RCC 7860 (cell line): ENCODE measurements at regions not wholly inside any gene's neighbourhood (a gene's known extent, or its start where the extent isn't known, plus 50 kb on each side); places are given as distances from the start of the nearest gene placed in this dataset.

Source experiments
- DNase-seq: peaks from one replicate; pipeline ENCODE4 v3.0.0-alpha.2; 2015; ENCODE audit warnings: low spot score
- FAIRE-seq: peaks from 2 replicates; lab custom pipeline; 2012; peaks lifted over from hg19 to GRCh38; lab: Jason Lieb, UNC

DNA sequence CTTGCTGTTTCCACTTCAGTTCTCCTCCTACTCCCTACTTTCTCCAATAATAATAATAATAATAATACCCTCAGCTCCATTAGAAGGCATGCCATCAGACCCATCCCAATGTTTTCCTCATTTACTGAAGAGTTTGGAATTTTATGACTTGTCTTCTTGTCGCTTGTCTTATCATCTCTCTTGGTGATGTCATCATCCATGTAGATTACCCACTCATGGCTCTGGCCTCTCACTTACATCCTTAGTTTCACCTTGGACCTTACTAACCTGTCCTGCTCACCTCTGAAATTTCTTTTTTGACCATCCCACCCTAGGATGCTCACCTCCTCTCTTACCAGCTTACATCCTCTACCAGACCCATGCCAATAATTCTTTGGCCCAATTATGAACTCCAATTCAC, 329.3 kb downstream of the ACTL7B start:
- DNase-seq (no peak), FAIRE-seq (no peak)

DNA sequence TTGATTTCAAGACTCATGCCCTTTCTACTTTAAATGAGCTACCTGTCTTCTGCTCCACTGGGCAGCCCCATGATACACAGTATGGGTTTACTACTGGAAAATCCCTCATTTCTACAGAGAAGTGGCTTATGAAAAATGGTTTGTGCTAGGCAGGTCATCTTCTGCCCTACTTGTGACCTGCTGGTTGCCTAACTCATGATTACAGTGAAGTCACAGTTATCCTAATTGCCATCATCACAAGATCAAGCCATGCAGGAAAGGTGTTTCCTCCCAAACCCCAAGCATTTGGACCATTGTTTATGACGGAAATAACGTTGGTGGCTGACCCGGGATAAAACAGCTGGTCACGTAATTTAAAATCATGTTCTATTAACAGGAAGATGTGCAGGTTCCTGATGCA, 330.6 kb downstream of the ACTL7B start:
- DNase-seq (no peak), FAIRE-seq (no peak)

DNA sequence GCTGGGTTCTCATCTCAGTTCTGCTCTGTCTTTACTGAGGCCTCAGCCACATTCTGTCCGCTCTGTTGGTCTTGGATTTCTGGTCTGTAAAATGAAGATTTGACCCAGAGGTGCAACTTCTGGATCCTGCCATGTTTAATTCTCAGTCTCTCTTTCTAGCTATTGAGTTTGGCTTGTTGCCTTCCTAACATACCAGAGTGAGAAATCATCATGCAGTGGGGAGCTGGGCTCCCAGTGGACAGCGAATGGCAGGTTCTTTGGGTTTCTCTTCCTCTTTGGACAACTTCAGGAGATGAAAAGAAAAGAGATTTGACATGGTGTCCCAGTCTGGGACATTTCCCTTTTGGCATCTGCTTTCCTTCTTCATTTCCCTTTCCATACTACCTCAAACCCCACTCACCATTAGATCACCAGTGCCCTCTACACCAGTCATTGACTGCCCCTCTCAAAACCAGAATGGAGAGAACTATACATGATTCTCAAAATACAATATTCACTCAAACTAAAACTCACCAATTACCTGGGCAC, 334.7 kb downstream of the ACTL7B start:
- no peak for FAIRE-seq
- no peak for DNase-seq

DNA sequence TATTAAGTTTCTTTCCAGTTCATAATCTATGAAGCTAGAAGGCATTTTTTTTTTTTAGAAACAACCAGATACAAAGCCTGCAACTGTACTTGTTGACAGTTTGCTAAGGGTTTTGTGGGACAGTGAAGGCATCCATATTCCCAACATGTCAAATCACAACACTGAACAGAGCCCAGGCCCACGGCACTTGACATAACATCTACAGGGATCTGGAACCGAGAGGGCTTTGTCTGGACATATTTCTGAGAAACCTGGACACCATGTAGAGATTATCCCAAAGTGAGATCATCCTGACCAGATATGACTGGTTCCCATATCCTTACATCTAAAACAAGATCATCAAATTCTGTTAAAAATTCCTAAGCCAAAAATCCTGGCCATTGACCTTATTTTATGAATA, 336.3 kb downstream of the ACTL7B start:
- no peak for FAIRE-seq

DNA sequence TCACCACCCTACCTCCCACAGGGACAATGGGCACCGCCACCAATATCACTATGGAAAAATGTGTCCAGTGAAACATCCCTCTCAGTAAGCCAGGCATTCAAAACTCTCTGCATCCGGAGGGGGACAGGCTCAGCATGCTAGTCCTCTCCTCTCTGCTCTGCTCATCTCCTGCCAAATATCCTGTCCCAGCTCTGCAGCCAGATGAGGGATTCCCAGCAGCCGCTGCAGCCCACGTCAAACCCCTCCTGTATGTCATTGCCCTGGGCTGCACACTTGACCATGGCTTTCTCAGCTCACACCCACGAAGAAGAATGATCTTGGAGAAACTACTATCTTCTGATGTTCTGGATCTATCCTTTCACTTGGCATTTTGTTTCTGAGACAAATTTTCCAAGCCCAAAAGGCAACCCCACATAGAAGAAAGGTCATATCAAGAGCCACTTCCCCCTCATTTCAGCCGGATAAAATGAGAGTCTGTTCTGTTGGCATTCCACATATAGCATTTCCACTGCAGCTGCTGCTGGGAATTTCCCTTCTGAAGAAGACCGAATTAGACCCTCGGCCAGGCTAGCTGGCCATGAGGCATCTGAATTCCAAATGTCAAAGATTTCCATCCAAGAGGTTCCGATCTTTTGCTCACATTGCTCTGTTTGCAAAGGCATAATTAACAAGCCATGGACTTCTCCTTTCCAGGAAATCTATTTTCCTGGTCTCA, 338.0 kb downstream of the ACTL7B start:
- DNase-seq (no peak), FAIRE-seq (no peak)

More for the DNA sequence above, 336.3 kb downstream of the ACTL7B start:
- no peak for DNase-seq

DNA sequence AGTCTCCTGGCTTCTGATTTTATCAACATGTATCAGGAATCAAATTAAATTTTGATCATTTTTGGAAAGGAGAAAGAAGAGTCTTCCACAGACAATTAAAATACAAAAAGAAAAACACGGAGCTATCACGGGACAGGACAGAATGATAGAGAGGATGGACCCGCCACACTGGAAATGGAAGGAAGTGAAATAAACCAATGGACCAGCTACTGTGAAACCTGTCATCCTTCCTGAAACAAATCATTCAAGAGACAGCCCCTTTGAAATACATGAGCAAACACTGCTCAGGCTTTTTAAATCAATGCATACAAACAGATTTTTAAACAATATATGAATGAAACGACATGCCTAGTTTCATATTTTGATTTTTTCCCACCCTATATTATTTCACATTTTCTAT, 339.4 kb downstream of the ACTL7B start:
- DNase-seq, result no peak
- FAIRE-seq, result no peak

DNA sequence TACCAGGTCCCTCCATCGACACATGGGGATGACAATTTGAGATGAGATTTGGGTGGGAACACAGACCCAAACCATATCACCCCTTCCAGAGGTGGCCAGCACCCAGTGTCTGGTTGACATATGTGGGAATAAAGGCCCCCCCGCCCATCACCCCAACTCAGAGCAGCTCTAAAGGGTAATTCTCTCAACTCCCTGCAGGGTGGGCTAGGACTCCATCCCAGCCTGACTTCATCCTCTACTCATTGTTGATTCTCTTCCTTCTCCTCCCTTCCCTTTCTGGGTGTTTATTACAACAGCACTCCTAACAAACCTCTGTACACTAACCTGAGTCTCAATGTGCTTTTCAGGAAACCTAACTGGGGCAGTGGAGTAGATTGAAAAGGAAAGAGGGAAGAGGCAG, 339.9 kb downstream of the ACTL7B start:
- no peak for FAIRE-seq
- DNase-seq, result no peak

DNA sequence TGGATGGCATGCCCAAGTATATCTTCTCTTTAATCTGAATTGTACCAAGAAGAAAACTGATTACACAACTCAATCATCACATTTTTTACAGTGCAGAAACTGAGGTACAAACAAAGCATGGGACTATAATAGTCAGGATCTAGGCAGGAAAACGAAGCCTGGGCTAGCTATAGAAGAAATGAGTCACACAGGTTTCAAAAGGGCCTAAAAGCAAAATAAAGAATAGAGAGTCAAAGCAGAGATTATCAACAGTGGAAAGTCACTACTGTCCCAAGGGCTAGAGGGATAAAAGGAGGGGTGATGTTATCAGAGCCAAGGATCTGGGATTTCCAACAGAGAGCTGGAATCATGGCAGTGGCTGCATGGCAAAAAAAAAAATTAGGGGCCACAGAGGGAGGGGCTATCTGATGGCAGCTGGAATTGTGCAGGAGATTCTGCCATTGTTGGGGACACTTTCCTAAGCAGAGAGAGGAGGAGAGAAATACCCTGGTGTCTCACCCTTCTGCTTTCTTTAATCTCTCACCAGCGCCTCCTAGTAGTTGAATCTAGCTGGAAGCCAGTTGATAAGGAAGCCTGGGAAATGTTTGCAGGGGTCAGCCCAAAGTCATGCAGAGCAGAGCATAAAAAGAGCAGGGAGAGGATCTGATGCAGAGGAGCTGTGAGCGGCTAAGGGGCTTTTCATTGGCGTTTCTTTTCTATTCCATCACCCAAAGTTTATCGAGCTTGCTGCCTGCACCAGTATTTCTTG, 343.2 kb downstream of the ACTL7B start:
- no peak for DNase-seq
- no peak for FAIRE-seq

DNA sequence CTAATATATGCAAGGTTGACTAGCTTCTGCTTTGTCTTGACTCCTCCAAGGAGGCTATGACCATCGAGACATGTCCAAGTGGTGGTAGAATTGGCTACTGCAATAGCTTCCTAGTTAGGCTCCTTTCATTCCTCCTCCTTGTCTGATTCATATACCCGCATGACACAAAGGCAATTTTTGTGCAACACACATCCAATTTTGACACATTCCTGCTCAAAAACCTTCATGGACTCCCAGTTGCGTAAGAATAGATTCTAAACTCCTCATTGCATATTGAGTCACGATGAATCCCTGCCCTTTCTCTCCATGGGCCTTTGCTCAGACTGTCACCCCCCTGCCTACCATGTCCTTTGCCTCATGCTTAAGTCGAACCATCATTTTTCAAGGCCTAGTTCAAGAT, 344.5 kb downstream of the ACTL7B start:
- no peak for FAIRE-seq
- DNase-seq, result no peak

DNA sequence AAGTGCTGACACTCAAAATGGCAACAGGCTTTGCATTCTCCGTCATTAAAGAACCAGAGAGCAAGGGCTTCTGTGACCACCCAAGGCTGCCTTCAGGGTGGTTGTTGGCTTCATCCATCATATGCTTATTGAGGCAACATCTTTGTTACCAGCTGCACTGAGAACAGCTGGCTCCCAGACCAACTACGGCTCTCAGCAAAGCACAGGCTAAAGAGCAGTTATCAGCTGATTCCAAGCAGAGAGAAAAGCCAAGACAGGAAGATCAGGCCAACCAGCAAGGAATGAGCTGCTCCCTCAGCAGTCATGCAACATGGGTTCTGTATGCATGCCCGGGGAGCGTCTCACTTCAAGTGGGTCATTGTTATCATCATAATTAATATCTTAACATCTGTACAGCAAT, 358.9 kb downstream of the ACTL7B start:
- no peak for FAIRE-seq

DNA sequence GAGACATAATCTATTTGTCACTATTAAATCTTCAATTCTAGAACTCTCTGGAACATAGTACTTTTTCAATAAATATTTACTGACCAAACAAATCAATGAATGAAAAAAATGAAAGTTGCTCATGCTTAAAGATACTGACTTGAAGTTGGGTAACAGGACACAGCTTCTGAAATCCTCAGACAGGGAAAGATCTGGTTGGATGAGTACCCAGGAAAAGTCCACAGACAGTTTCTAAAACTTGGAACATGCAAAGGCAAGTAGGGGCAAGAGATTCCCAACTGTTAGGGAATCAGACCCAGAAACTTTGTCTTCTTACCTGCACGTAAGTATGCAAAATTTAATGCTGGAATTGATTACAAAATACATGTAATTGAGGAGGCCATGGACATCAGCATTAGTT, 366.2 kb downstream of the ACTL7B start:
- DNase-seq (no peak), FAIRE-seq (no peak)

More for the DNA sequence above, 358.9 kb downstream of the ACTL7B start:
- no peak for DNase-seq

DNA sequence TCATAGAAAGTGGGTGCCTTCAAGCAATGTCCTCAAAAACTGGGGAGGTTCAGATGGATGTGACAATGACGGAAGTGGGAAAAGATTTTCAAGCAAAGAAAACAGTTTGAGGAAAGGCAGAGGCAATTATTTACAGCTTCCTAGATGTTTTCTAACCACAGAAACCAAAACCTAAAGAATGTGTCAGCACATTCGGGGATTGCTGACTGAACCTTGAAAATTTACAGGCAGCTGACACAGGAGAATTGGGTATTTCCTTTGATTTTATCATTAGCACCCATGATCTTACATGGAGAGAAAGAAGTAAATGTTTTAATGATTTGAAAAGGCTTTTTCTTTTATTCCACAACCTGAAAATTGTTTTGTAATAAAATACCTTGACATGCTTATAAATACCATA, 369.0 kb downstream of the ACTL7B start:
- DNase-seq (peak; percentile 33), FAIRE-seq (peak; percentile 89)

DNA sequence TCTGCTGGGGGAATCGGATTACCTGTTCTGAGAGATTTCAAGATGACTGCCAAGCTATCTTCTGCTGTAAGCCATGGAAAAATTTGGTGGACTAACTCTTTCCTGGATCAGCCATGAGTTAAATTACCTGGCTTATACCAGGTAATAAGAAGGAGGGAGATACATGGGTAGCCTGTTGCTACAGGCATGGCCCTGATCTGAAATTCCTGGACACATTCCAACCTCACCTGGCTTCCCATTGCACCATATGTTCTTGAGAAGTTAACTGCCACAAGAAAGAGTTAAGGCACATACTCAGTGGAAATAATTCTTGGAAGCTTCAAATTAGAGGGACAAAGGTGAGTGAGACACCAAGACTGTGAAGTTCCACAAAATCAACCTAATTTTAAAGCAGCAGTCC, 371.3 kb downstream of the ACTL7B start:
- no peak for DNase-seq
- no peak for FAIRE-seq

DNA sequence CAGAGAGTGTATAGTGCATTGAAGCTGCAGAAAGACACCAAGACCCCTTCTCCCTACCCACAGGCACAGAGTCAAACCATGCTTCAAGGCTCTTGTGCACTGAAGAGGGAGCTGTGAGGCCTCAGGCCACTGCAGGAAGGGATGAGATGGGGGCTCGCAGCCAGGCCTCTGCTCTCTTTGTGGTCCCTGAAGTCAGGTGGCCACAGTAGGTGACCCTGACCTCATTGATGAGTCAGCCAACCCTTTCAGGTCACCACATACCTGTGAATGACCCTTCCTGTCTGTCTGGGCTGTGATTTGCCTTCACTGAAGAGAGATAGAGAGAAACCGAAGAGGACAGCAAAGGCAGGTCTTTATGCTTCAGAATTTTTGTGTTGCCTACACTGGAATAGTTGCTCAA, 372.1 kb downstream of the ACTL7B start:
- FAIRE-seq, result no peak
- no peak for DNase-seq

DNA sequence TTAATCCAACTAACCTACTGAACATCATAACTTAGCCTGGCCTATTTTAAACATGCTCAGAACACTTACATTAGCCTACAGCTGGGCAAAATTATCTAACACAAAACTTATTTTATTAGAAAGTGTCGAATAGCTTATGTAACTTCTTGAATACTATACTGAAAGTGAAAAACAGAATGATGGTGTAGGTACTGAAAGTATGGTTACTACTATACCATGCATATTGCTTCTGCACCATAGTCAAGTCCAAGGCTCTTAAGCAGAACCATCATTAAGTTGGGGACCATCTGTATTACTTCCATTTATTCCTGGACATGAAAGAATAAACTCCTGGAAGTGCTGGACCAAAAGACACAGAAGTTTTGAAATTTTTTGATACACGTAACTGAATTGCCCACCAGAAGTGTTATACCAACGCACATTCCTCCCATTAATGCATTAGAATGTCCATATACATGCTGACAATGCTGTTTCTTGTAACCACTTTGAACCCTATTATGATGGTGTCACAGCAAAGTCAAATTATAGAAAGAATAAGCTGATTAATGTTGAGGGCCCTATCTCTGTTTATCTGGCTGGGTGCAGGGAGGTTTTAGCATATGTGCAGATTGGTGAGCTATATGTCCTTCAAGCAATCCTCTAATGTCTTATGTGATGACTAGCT, 375.7 kb downstream of the ACTL7B start:
- DNase-seq (no peak), FAIRE-seq (no peak)

DNA sequence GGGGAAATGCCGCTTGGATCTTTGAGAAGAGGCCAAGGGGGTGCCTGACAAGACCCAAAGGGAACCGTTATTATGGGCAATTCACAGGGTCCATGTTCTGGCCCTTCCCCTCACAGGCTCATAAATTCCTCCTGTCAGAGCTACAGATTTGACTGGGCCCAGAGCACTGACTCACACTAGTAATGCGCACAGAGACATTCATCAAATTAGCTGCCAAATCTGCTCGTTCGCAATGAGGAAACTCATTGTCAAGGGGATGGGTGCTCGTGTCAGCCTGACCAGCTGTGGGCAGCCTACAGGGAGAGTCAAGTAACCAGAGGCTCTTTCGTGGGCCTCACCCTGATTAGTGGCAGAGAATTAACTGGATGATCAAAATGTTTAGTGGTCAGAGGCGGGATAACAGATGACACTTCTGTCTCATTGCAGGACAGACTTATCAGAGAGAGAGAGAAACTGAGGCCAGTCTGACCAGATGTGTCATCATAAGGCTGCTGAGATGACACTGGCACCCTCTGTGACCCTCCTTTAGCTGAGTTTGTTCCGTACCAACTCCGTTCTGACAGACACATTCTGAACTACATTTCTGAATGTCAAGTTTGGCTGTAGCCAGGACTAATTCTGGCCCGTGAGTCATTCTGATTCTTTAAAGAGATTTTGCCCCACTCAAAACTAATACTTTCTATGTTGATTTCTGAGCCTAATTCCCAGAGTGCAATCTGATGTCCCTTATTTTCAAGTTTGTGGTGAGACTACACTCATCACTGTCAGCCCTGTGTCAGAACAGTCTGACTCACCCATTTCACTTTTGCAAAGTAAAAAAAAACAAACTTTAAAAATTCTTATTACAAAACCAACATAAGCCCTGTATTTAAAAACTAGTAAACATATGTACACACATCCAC, 377.1 kb downstream of the ACTL7B start:
- DNase-seq (peak; percentile 76), FAIRE-seq (peak; percentile 89)

DNA sequence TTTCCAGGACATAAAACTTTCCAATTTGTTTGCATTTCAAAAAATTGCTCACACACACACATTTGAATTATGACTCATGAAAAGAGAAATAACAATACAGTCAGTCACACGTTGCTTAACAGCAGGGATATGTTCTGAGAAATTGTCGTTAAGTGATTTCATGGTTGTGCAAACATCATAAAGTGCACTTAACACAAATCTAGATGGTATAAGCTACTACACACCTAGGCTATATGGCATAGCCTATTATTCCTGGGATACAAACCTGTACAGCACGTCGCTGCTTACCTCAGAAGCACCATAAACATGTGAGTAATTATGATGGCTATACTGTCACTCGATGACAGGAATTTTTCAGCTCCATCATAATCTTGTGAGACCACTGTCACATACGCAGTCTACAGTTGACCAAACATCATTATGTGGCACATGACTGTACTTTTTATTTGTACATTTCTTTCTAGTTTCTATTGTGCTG, 378.2 kb downstream of the ACTL7B start:
- FAIRE-seq (peak; percentile 26), DNase-seq (peak; percentile 26)

DNA sequence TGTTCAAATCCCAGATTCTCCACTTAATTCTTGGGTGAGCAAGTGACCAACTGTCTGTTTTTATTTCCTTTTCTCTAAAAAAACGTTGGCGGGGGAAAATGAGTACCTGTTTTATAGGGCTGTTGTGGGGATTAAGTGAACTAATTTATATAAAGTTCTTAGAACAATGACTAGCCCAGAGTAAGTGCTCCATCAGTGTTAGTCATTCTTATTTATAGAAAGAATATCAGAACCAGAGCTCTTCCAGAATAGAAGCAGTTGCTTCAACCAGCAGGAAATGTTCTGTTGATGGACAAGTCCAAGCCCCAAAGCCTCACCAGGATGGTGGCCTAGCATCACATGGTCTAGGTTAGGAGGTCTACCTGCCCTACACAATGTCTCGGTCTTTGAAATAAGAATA, 379.2 kb downstream of the ACTL7B start:
- DNase-seq (no peak), FAIRE-seq (no peak)

DNA sequence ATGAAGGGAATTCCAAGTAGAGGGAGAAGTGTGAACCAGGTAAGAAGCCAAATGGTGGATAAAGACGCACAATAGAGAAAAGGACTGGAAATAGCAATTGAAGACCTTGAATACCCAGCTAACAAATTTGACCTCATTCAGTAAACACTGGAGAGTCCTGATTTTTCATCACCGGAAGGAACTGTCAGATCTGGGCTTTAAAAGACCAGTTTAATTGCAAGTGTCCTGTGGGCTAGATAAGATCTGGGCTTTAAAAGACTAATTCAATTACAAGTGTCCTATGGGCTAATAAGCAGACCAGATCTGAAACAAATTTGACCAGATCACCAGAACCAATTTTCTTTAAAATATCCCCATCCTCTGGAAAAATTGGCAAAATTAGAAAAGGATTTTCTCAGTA, 380.0 kb downstream of the ACTL7B start:
- FAIRE-seq (no peak), DNase-seq (no peak)

DNA sequence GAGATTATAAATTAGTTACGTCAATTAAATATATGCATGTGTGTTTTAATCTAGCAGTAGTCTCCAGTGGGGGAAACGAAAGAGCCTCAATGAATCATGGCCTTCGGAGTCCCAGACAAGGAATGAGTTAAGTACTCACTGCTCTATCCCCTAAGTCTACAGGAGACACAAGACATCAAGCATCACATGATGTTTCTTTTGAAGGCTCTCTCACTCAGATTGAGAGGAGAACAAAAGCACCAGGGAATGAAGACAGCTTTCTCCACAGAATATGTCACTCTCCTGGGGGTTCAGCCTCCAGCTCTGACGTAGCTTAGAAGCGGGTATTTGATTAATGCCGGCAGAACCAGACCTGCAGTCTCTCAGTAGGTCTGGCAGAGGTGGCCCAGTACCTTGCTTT, 381.4 kb downstream of the ACTL7B start:
- FAIRE-seq, result no peak
- no peak for DNase-seq
